Loucy (cell line): ENCODE measurements at regions not wholly inside any gene's neighbourhood (a gene's known extent, or its start where the extent isn't known, plus 50 kb on each side); places are given as distances from the start of the nearest gene placed in this dataset.

Experiments used
- CTCF ChIP-seq: fragments of 200-600 bp; sonication (generic); conservative IDR thresholded peaks from 2 replicates; pipeline ENCODE4 v1.5.1; 2014; ENCODE audit warnings: mild to moderate bottlenecking, antibody characterized with exemption, low read length
- EZH2phosphoT487 ChIP-seq: fragments of 200-600 bp; IDR thresholded peaks from 2 replicates; pipeline ENCODE4 v1.6.1; 2018; ENCODE audit warnings: antibody characterized with exemption, mild to moderate bottlenecking, moderate library complexity, borderline replicate concordance

GRCh38 chr1:232472485-232473041 lies 157.4 kb downstream of the SIPA1L2 start:
- no peak for TF ChIP-seq CTCF
- TF ChIP-seq EZH2phosphoT487, result no peak
